K562 (cell line): ENCODE measurements at regions not wholly inside any gene's neighbourhood (a gene's known extent, or its start where the extent isn't known, plus 50 kb on each side); places are given as distances from the start of the nearest gene placed in this dataset.
"Not testable (repeated sequence)": the region's sequence is repeated elsewhere in the genome, so short reads cannot be mapped to it uniquely, and the experiment has no call there.

ENCODE experiments used
- ATAC-seq: fragments of 200-7000 bp; cut with Tn5 transposase; 3 replicates; pipeline ENCODE4 v1.9.1; 2020; ENCODE audit warnings: moderate library complexity
- BruUV-seq: library from RNA; stranded (reverse); fragments of 400-500 nt; replicated peaks from 2 replicates; lab custom pipeline; 2021; lab: Mats Ljungman, UMichigan
- CTCF ChIA-PET: fragments of 300-600 bp; formaldehyde crosslinking; extraction: SDS; loops from one replicate; lab custom pipeline; 2021; ENCODE audit warnings: low intra/inter-chr PET ratio; lab: Yijun Ruan, JAX
- POLR2A ChIA-PET: fragments of 300-600, 350-650 bp; sonication (Branson Sonifier 250); formaldehyde crosslinking; extraction: SDS; loops from one replicate; lab custom pipeline; 2021; ENCODE audit warnings: antibody characterized with exemption, inconsistent platforms; lab: Yijun Ruan, JAX
- DNase-seq, 4 experiments: peaks; one replicate each; pipeline versions ENCODE4 v3.0.0 to v3.0.0-alpha.2; 2011 to 2018; ENCODE audit warnings: low spot score in 3 of 4, mixed read lengths in 3 of 4; ENCODE audit errors: extremely low read depth in 1 of 4
- FAIRE-seq: peaks from 2 replicates; lab custom pipeline; 2011; peaks lifted over from hg19 to GRCh38; lab: Jason Lieb, UNC
- H2AFZ ChIP-seq: 2 replicates; pipeline ENCODE4 v1.6.0; 2011; ENCODE audit warnings: low read depth, low read length, control low read depth, inconsistent platforms
- H3K27ac ChIP-seq: fragments of 200-600 bp; 3 replicates; pipeline ENCODE4 v1.8.0; 2011; ENCODE audit warnings: low read depth, mild to moderate bottlenecking, control low read depth, inconsistent platforms, low read length, moderate library complexity, mixed read lengths; ENCODE audit errors: extremely low read depth
- H3K27me3 ChIP-seq, 2 experiments: fragments of 300-600 bp in 1 of 2; 2 replicates in 1 of 2; 3 replicates in 1 of 2; pipeline versions ENCODE4 v1.6.0 to v1.8.0; 2011; ENCODE audit warnings: inconsistent platforms in 2 of 2, low read length in 2 of 2, mild to moderate bottlenecking in 1 of 2, mixed read lengths in 1 of 2, moderate library complexity in 1 of 2; ENCODE audit not compliant: control insufficient read depth in 2 of 2, insufficient read depth in 2 of 2
- H3K36me3 ChIP-seq: fragments of 300-600 bp; 3 replicates; pipeline ENCODE4 v1.8.0; 2011; ENCODE audit warnings: mild to moderate bottlenecking, low read length, inconsistent platforms; ENCODE audit not compliant: control insufficient read depth, insufficient read depth
- H3K4me1 ChIP-seq, 2 experiments: fragments of 200-600 bp in 1 of 2; replicated peaks in 1 of 2; 2 replicates in 1 of 2; 3 replicates in 1 of 2; pipeline versions ENCODE4 v1.5.1 to v1.8.0; 2011; ENCODE audit warnings: inconsistent platforms in 2 of 2, low read length in 2 of 2, mild to moderate bottlenecking in 1 of 2, mixed read lengths in 1 of 2, moderate library complexity in 1 of 2; ENCODE audit not compliant: control insufficient read depth in 2 of 2, insufficient read depth in 2 of 2
- H3K4me2 ChIP-seq: 2 replicates; pipeline ENCODE4 v1.6.1; 2011; ENCODE audit warnings: low read length, control low read depth, inconsistent platforms, mixed read lengths; ENCODE audit not compliant: insufficient read depth
- H3K4me3 ChIP-seq: fragments of 200-600 bp; sonication (generic), shearing (Covaris generic); 2 replicates; pipeline ENCODE4 v1.5.1; 2016; ENCODE audit warnings: control low read depth, inconsistent platforms
- H3K79me2 ChIP-seq: fragments of 200-600 bp; 3 replicates; pipeline ENCODE4 v1.8.0; 2011; ENCODE audit warnings: low read length, inconsistent platforms; ENCODE audit not compliant: control insufficient read depth, insufficient read depth
- H3K9ac ChIP-seq, 2 experiments: 2 replicates each; pipeline versions ENCODE4 v1.6.0 to v1.6.1; 2011; ENCODE audit warnings: low read depth in 2 of 2, low read length in 2 of 2, control low read depth in 1 of 2, inconsistent platforms in 1 of 2, mild to moderate bottlenecking in 1 of 2, mixed read lengths in 1 of 2; ENCODE audit not compliant: insufficient read depth in 1 of 2
- H3K9me1 ChIP-seq: one replicate; pipeline ENCODE4 v1.6.0; 2011; ENCODE audit warnings: inconsistent platforms, mild to moderate bottlenecking, low read length, moderate library complexity; ENCODE audit not compliant: control insufficient read depth, insufficient read depth
- H3K9me3 ChIP-seq: replicated peaks from 2 replicates; pipeline ENCODE4 v1.5.1; 2011; ENCODE audit warnings: low read depth, low read length, inconsistent platforms; ENCODE audit not compliant: control insufficient read depth, insufficient read depth
- H4K20me1 ChIP-seq: replicated peaks from 2 replicates; pipeline ENCODE4 v1.6.1; 2011; ENCODE audit warnings: low read length, inconsistent platforms, mixed read lengths; ENCODE audit not compliant: control insufficient read depth, insufficient read depth
- CEBPG ChIP-seq, 3 experiments: fragments of 200-800 bp in 1 of 3; sonication (Bioruptor generic) in 1 of 3; sonication (generic) in 1 of 3; formaldehyde crosslinking in 1 of 3; IDR thresholded peaks in 2 of 3; conservative IDR thresholded peaks in 1 of 3; 2 replicates each; pipeline versions ENCODE4 v1.6.1 to v1.8.0; 2016 to 2022; ENCODE audit warnings: missing compliant biosample characterization in 2 of 3, missing genetic modification characterization in 2 of 3, mild to moderate bottlenecking in 1 of 3, missing genetic modification reagents in 1 of 3
- NFE2 ChIP-seq: IDR thresholded peaks from 2 replicates; pipeline ENCODE4 v1.6.1; 2014; ENCODE audit warnings: antibody characterized with exemption, low read depth
- ZFX ChIP-seq: sonication (generic); formaldehyde crosslinking; IDR thresholded peaks from 2 replicates; pipeline ENCODE4 v1.8.0; 2022; ENCODE audit warnings: mild to moderate bottlenecking, missing genetic modification reagents, moderate library complexity
- WGBS: fragments of 100-300 bp; shearing (Covaris generic); methylation state at CpG from one replicate; pipeline ENCODE4 v1.1.6; 2016; ENCODE audit warnings: low coverage, mixed read lengths; ENCODE audit not compliant: insufficient coverage; ENCODE audit errors: missing lambda C conversion rate; 5-methylcytosine and 5-hydroxymethylcytosine counted together
- in situ Hi-C: fragments of 300-500 bp; cut with MboI; formaldehyde crosslinking; loops from 4 replicates; pipeline ENCODE4 v1.15.0; 2018; ENCODE audit warnings: inconsistent platforms, mixed read lengths
- intact Hi-C: fragments of 100-400 bp; cut with micrococcal nuclease; formaldehyde crosslinking; loops from 2 replicates; pipeline ENCODE4 v1.14.2; 2022
- TF ChIP-seq, protein P1 (sequence below): fragments of 450-650 bp; IDR thresholded peaks from one replicate; pipeline ENCODE4 v1.6.1; 2018; ENCODE audit warnings: mild to moderate bottlenecking, moderate library complexity; ENCODE audit not compliant: partially characterized antibody

DNA sequence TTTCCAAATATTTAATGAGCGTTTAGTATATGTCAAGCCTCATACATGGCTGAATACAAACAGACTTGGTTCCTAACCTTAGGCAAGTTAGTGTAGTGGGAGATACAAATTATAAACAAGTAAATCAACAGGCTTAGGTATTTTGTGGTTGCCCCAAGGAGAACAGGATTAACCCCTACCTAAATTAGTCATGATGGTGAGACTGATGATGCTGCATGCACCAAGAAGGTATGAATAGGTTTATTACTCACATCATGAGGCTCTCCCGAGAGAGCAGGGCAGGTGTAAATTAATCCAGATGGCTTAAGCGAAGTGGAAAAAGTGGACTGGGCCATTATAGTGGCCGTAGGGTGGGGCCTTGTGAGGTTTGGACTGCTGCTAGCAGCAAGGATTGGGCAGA is 118.1 kb upstream of the GCFC2 start:
- 5% methylated on average over 4 of the region's 4 CpGs for WGBS
- Histone ChIP-seq H3K79me2 (no peaks in the 10 kb centered on the region), H3K9me1 (no peaks in the 10 kb centered on the region), H3K36me3 (no peaks in the 10 kb centered on the region), H3K4me2 (no peak overlapping the region), H4K20me1 (no peaks in the 10 kb centered on the region), H3K4me1 (no peaks in the 10 kb centered on the region; a peak in 1 of 5 replicates), H3K27me3 (no peaks in the 10 kb centered on the region; a peak in 2 of 5 replicates), H3K4me3 (no peak overlapping the region), H2AFZ (no peak overlapping the region), H3K9me3 (no peaks in the 10 kb centered on the region), H3K9ac (no peak overlapping the region), H3K27ac (no peak overlapping the region)
- no peak for TF ChIP-seq NFE2
- TF ChIP-seq, protein P1, sequence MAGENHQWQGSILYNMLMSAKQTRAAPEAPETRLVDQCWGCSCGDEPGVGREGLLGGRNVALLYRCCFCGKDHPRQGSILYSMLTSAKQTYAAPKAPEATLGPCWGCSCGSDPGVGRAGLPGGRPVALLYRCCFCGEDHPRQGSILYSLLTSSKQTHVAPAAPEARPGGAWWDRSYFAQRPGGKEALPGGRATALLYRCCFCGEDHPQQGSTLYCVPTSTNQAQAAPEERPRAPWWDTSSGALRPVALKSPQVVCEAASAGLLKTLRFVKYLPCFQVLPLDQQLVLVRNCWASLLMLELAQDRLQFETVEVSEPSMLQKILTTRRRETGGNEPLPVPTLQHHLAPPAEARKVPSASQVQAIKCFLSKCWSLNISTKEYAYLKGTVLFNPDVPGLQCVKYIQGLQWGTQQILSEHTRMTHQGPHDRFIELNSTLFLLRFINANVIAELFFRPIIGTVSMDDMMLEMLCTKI, result no peak
- TF ChIP-seq ZFX (CRISPR knock-in tag), result no peak
- in situ Hi-C loops, result no loop called here
- ChIA-PET CTCF (no interaction called here), POLR2A (interaction anchor here (0.6 kb wide), 1 partner anchor 17 kb away, joined by 3 read pairs; no protein-coding TSS in a partner anchor)
- intact Hi-C loops, result no loop called here
- no TSS peak for BruUV-seq
- FAIRE-seq (no peak), DNase-seq (no peak), ATAC-seq (no peak)

DNA sequence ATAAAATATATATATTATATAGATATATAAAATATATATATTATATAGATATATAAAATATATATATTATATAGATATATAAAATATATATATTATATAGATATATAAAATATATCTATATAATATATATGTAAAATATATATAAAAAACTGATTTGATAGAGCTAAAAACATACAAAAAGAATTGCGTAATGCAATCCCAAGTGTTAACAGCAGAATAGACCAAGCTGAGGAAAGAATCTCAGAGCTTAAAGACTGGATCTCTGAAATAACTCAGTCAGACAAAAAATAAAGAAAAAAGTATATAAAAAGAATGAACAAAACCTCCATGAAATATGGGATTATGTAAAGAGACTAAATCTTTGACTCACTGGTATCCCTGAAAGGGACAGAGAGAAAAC is 112.8 kb upstream of the GCFC2 start:
- H4K20me1 ChIP-seq; H2AFZ ChIP-seq; DNase-seq; H3K9me1 ChIP-seq; H3K9me3 ChIP-seq; H3K9ac ChIP-seq; FAIRE-seq; in situ Hi-C loops; H3K4me2 ChIP-seq; intact Hi-C loops; TF ChIP-seq CEBPG (CRISPR knock-in tag; IDR thresholded peaks at IDR 0.05): not testable (repeated sequence)
- 5% methylated on average over 1 of the region's 1 CpG for WGBS
- TF ChIP-seq CEBPG (tag; conservative IDR thresholded peaks at IDR 0.05 in 1 of 2, IDR thresholded peaks at IDR 0.05 in 1 of 2), result peak in 1 of 2 experiments; percentile 27; a peak in 1 of 4 replicates
- TF ChIP-seq, all 486 proteins: peak for 1; not testable (repeated sequence) for 485
- H3K79me2 ChIP-seq, ATAC-seq, H3K4me3 ChIP-seq, H3K27me3 ChIP-seq, H3K36me3 ChIP-seq, H3K27ac ChIP-seq, BruUV-seq, H3K4me1 ChIP-seq, CTCF ChIA-PET: not testable (repeated sequence)
- POLR2A ChIA-PET, result interaction anchor here (0.5 kb wide), 1 partner anchor 9 kb away, joined by 3 read pairs; no protein-coding TSS in a partner anchor
